PC-9 (cell line): ENCODE measurements at regions not wholly inside any gene's neighbourhood (a gene's known extent, or its start where the extent isn't known, plus 50 kb on each side); places are given as distances from the start of the nearest gene placed in this dataset.

Source experiments
- EZH2 ChIP-seq: fragments of 200-600 bp; sonication (generic); IDR thresholded peaks from 2 replicates; pipeline ENCODE4 v1.8.0; 2017; ENCODE audit warnings: antibody characterized with exemption, low read depth
- TF ChIP-seq, protein P1 (sequence below): fragments of 200-600 bp; sonication (generic); conservative IDR thresholded peaks from 2 replicates; pipeline ENCODE4 v1.6.1; 2017; ENCODE audit warnings: mixed run types, antibody characterized with exemption, mild to moderate bottlenecking, moderate library complexity

GRCh38 chr4:170242471-170242870 lies 152.7 kb upstream of the AADAT start:
- TF ChIP-seq, protein P1, sequence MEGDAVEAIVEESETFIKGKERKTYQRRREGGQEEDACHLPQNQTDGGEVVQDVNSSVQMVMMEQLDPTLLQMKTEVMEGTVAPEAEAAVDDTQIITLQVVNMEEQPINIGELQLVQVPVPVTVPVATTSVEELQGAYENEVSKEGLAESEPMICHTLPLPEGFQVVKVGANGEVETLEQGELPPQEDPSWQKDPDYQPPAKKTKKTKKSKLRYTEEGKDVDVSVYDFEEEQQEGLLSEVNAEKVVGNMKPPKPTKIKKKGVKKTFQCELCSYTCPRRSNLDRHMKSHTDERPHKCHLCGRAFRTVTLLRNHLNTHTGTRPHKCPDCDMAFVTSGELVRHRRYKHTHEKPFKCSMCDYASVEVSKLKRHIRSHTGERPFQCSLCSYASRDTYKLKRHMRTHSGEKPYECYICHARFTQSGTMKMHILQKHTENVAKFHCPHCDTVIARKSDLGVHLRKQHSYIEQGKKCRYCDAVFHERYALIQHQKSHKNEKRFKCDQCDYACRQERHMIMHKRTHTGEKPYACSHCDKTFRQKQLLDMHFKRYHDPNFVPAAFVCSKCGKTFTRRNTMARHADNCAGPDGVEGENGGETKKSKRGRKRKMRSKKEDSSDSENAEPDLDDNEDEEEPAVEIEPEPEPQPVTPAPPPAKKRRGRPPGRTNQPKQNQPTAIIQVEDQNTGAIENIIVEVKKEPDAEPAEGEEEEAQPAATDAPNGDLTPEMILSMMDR: no peak
- TF ChIP-seq EZH2: no peak
